SK-N-MC (cell line): ENCODE measurements at regions not wholly inside any gene's neighbourhood (a gene's known extent, or its start where the extent isn't known, plus 50 kb on each side); places are given as distances from the start of the nearest gene placed in this dataset.

ENCODE experiments used
- DNase-seq: peaks from one replicate; pipeline ENCODE4 v3.0.0-alpha.2; 2011; ENCODE audit warnings: low read depth, low spot score
- H3K27ac ChIP-seq: fragments of 200-600 bp; sonication (generic); 2 replicates; pipeline ENCODE4 v1.5.1; 2016; ENCODE audit warnings: mixed run types
- H3K36me3 ChIP-seq: fragments of 200-600 bp; sonication (generic); 2 replicates; pipeline ENCODE4 v1.6.1; 2017; ENCODE audit warnings: antibody characterized with exemption, low read length, mixed read lengths; ENCODE audit not compliant: insufficient read depth
- H3K4me3 ChIP-seq: fragments of 200-600 bp; sonication (generic); 2 replicates; pipeline ENCODE4 v1.5.1; 2016
- H3K9ac ChIP-seq: fragments of 200-600 bp; sonication (generic); 2 replicates; pipeline ENCODE4 v1.8.0; 2017; ENCODE audit warnings: mixed run types, mixed read lengths; ENCODE audit not compliant: insufficient read length
- H3K9me3 ChIP-seq: fragments of 200-600 bp; sonication (generic); 2 replicates; pipeline ENCODE4 v1.6.1; 2017; ENCODE audit warnings: low read depth, mild to moderate bottlenecking, antibody characterized with exemption, low read length, moderate library complexity, mixed read lengths
- EZH2 ChIP-seq: fragments of 200-600 bp; sonication (generic); IDR thresholded peaks from one replicate; pipeline ENCODE4 v1.6.1; 2017; ENCODE audit warnings: antibody characterized with exemption
- FOXP2 ChIP-seq: optimal IDR thresholded peaks from 2 replicates; pipeline ENCODE3; 2011; ENCODE audit warnings: mild to moderate bottlenecking, moderate library complexity; ENCODE audit not compliant: insufficient read depth; ENCODE audit errors: extremely low read length, control extremely low read depth
- POLR2AphosphoS5 ChIP-seq: IDR thresholded peaks from 2 replicates; pipeline ENCODE4 v1.6.1; 2012; ENCODE audit warnings: mild to moderate bottlenecking, low read depth, low read length, borderline replicate concordance

- TF ChIP-seq EZH2 (no peak), FOXP2 (no peak), POLR2AphosphoS5 (no peak)
- no peak overlapping the region for H3K4me3 ChIP-seq
- no peak overlapping the region for H3K27ac ChIP-seq
- H3K36me3 ChIP-seq: no peaks in the 10 kb centered on the region
- H3K9ac ChIP-seq: no peak overlapping the region
- H3K9me3 ChIP-seq: no peaks in the 10 kb centered on the region
- DNase-seq: no peak
Measured at GRCh38 chr7:155994279-155994811, 182.1 kb upstream of the SHH start.

GRCh38 chr7:155993420-155994278, 181.4 kb upstream of the SHH start:
- H3K9ac ChIP-seq: no peak overlapping the region
- H3K9me3 ChIP-seq: no peaks in the 10 kb centered on the region
- no peak overlapping the region for H3K27ac ChIP-seq
- TF ChIP-seq EZH2: no peak
- TF ChIP-seq POLR2AphosphoS5: no peak
- TF ChIP-seq FOXP2: no peak
- H3K4me3 ChIP-seq: no peak overlapping the region
- no peaks in the 10 kb centered on the region for H3K36me3 ChIP-seq
- no peak for DNase-seq

- H3K36me3 ChIP-seq: no peaks in the 10 kb centered on the region
- no peaks in the 10 kb centered on the region for H3K9me3 ChIP-seq
- no peak overlapping the region for H3K27ac ChIP-seq
- TF ChIP-seq POLR2AphosphoS5: no peak
- no peak for TF ChIP-seq FOXP2
- no peak for TF ChIP-seq EZH2
- DNase-seq: no peak
- H3K9ac ChIP-seq: no peak overlapping the region
- no peak overlapping the region for H3K4me3 ChIP-seq
Measured at GRCh38 chr7:155992974-155993373, 180.7 kb upstream of the SHH start.

GRCh38 chr7:155992538-155992937, 180.3 kb upstream of the SHH start:
- no peak overlapping the region for H3K9ac ChIP-seq
- H3K36me3 ChIP-seq: no peaks in the 10 kb centered on the region
- H3K9me3 ChIP-seq: no peaks in the 10 kb centered on the region
- TF ChIP-seq EZH2: no peak
- TF ChIP-seq FOXP2: no peak
- TF ChIP-seq POLR2AphosphoS5: no peak
- no peak overlapping the region for H3K27ac ChIP-seq
- no peak overlapping the region for H3K4me3 ChIP-seq
- DNase-seq: no peak

- Histone ChIP-seq H3K9ac (no peak overlapping the region), H3K4me3 (no peak overlapping the region), H3K9me3 (no peaks in the 10 kb centered on the region), H3K36me3 (no peaks in the 10 kb centered on the region), H3K27ac (no peak overlapping the region)
- no peak for TF ChIP-seq FOXP2
- TF ChIP-seq POLR2AphosphoS5: no peak
- no peak for TF ChIP-seq EZH2
- no peak for DNase-seq
Measured at GRCh38 chr7:155992107-155992506, 179.8 kb upstream of the SHH start.

- TF ChIP-seq POLR2AphosphoS5 (no peak), EZH2 (no peak), FOXP2 (no peak)
- no peak overlapping the region for H3K4me3 ChIP-seq
- no peak overlapping the region for H3K9ac ChIP-seq
- no peak overlapping the region for H3K27ac ChIP-seq
- H3K36me3 ChIP-seq: no peaks in the 10 kb centered on the region
- H3K9me3 ChIP-seq: no peaks in the 10 kb centered on the region
- DNase-seq: no peak
Measured at GRCh38 chr7:155991470-155991869, 179.2 kb upstream of the SHH start.

- no peak overlapping the region for H3K4me3 ChIP-seq
- H3K9me3 ChIP-seq: no peaks in the 10 kb centered on the region
- TF ChIP-seq EZH2 (no peak), FOXP2 (no peak), POLR2AphosphoS5 (no peak)
- H3K9ac ChIP-seq: no peak overlapping the region
- no peak overlapping the region for H3K27ac ChIP-seq
- DNase-seq: no peak
- H3K36me3 ChIP-seq: no peaks in the 10 kb centered on the region
Measured at GRCh38 chr7:155988416-155988815, 176.2 kb upstream of the SHH start.

GRCh38 chr7:155987681-155988235, 175.5 kb upstream of the SHH start:
- Histone ChIP-seq H3K9me3 (no peaks in the 10 kb centered on the region), H3K27ac (no peak overlapping the region), H3K4me3 (no peak overlapping the region), H3K36me3 (no peaks in the 10 kb centered on the region), H3K9ac (no peak overlapping the region)
- DNase-seq: no peak
- TF ChIP-seq POLR2AphosphoS5: no peak
- TF ChIP-seq EZH2: no peak
